ENCODE measurements at regions not wholly inside any gene's neighbourhood (a gene's known extent, or its start where the extent isn't known, plus 50 kb on each side); places are given as distances from the start of the nearest gene placed in this dataset.

- no peaks in the 10 kb centered on the region for H3F3A ChIP-seq (ENCODE audit: control insufficient read depth, insufficient read depth)
- no peak overlapping the region for H3K4me2 ChIP-seq (ENCODE audit: low read length)
- no peaks in the 10 kb centered on the region for H3K4me1 ChIP-seq (ENCODE audit: control insufficient read depth, low read length)
- no peak overlapping the region for H3K27ac ChIP-seq (ENCODE audit: low read depth, low read length)
- H3K9me2 ChIP-seq (replicated peaks; ENCODE audit: control insufficient read depth, low read length): no peaks in the 10 kb centered on the region
- H3K4me3 ChIP-seq (ENCODE audit: low read length): no peak overlapping the region
- H3K27me3 ChIP-seq (ENCODE audit: control insufficient read depth, low read length): no peaks in the 10 kb centered on the region
- no peaks in the 10 kb centered on the region for H4K20me1 ChIP-seq (ENCODE audit: control insufficient read depth, insufficient read depth, low read depth, low read length)
- no peaks in the 10 kb centered on the region for H3K79me2 ChIP-seq (ENCODE audit: control insufficient read depth, low read length)
- TF ChIP-seq EZH2phosphoT487 (IDR thresholded peaks at IDR 0.05; ENCODE audit: borderline replicate concordance, low read length) (no peak), CTCF (IDR thresholded peaks at IDR 0.05; ENCODE audit: low read depth, low read length, poor library complexity, severe bottlenecking) (no peak)
- H3K9me3 ChIP-seq (ENCODE audit: control insufficient read depth, insufficient read depth, low read length): no peaks in the 10 kb centered on the region
- H3K36me3 ChIP-seq (ENCODE audit: control insufficient read depth, low read length): no peaks in the 10 kb centered on the region
These were observed 271.9 kb upstream of the PMFBP1 start for GRCh38 chr16:72443809-72444208.

GRCh38 chr16:72442385-72443158 is 270.6 kb upstream of the PMFBP1 start:
- Histone ChIP-seq H3K4me1 (ENCODE audit: control insufficient read depth, low read length) (no peaks in the 10 kb centered on the region), H3K27ac (ENCODE audit: low read depth, low read length) (no peak overlapping the region), H3K4me3 (ENCODE audit: low read length) (no peak overlapping the region), H3K79me2 (ENCODE audit: control insufficient read depth, low read length) (no peaks in the 10 kb centered on the region), H3K27me3 (ENCODE audit: control insufficient read depth, low read length) (no peaks in the 10 kb centered on the region), H3K9me3 (ENCODE audit: control insufficient read depth, insufficient read depth, low read length) (no peaks in the 10 kb centered on the region), H3F3A (ENCODE audit: control insufficient read depth, insufficient read depth) (no peaks in the 10 kb centered on the region), H3K9me2 (replicated peaks; ENCODE audit: control insufficient read depth, low read length) (no peaks in the 10 kb centered on the region), H3K4me2 (ENCODE audit: low read length) (no peak overlapping the region), H3K36me3 (ENCODE audit: control insufficient read depth, low read length) (no peaks in the 10 kb centered on the region), H4K20me1 (ENCODE audit: control insufficient read depth, insufficient read depth, low read depth, low read length) (no peaks in the 10 kb centered on the region)
- TF ChIP-seq CTCF (IDR thresholded peaks at IDR 0.05; ENCODE audit: low read depth, low read length, poor library complexity, severe bottlenecking): no peak
- no peak for TF ChIP-seq EZH2phosphoT487 (IDR thresholded peaks at IDR 0.05; ENCODE audit: borderline replicate concordance, low read length)

GRCh38 chr16:72437891-72438290 is 265.9 kb upstream of the PMFBP1 start:
- Histone ChIP-seq H3K36me3 (ENCODE audit: control insufficient read depth, low read length) (no peaks in the 10 kb centered on the region), H3F3A (ENCODE audit: control insufficient read depth, insufficient read depth) (no peaks in the 10 kb centered on the region), H3K27ac (ENCODE audit: low read depth, low read length) (no peak overlapping the region), H3K9me3 (ENCODE audit: control insufficient read depth, insufficient read depth, low read length) (peaks cover 12% of the 10 kb centered on the region), H3K9me2 (replicated peaks; ENCODE audit: control insufficient read depth, low read length) (no peaks in the 10 kb centered on the region), H4K20me1 (ENCODE audit: control insufficient read depth, insufficient read depth, low read depth, low read length) (no peaks in the 10 kb centered on the region), H3K4me1 (ENCODE audit: control insufficient read depth, low read length) (no peaks in the 10 kb centered on the region), H3K79me2 (ENCODE audit: control insufficient read depth, low read length) (no peaks in the 10 kb centered on the region), H3K27me3 (ENCODE audit: control insufficient read depth, low read length) (no peaks in the 10 kb centered on the region), H3K4me2 (ENCODE audit: low read length) (no peak overlapping the region), H3K4me3 (ENCODE audit: low read length) (no peak overlapping the region)
- TF ChIP-seq CTCF (IDR thresholded peaks at IDR 0.05; ENCODE audit: low read depth, low read length, poor library complexity, severe bottlenecking) (no peak), EZH2phosphoT487 (IDR thresholded peaks at IDR 0.05; ENCODE audit: borderline replicate concordance, low read length) (no peak)

All from DOHH2 (cell line).